ENCODE measurements at regions not wholly inside any gene's neighbourhood (a gene's known extent, or its start where the extent isn't known, plus 50 kb on each side); places are given as distances from the start of the nearest gene placed in this dataset.

- Mint-ChIP-seq H3K27ac (no peak overlapping the region), H3K4me3 (no peak overlapping the region), H3K36me3 (ENCODE audit: low read depth) (no peaks in the 10 kb centered on the region), H3K27me3 (peaks cover 11% of the 10 kb centered on the region), H3K9me3 (no peaks in the 10 kb centered on the region), H3K4me1 (ENCODE audit: low read depth) (no peaks in the 10 kb centered on the region)
Observed at GRCh38 chr15:98393471-98393870, 254.9 kb upstream of the IGF1R start.

DNA sequence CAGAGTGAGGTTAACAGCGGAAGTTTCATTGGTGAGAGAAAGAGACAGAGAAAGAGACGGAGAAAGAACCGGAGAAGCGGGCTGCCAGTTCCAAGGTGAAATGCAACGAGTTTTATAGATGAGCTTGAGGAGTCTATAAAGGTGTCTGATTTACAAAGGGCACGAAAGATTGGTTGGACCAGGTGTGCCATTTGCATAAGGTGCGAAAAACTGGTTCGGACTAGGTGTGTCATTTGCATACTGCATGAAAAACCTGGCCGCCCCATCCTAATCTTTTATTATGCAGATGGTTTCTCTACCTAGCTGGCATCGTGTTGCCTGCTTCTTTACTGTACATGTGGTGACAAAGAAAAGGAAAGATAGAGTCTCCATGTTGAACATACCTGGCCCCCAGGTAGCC lies 253.8 kb upstream of the IGF1R start:
- H3K4me1 Mint-ChIP-seq (ENCODE audit: low read depth) = no peaks in the 10 kb centered on the region
- H3K27me3 Mint-ChIP-seq = peaks cover 6% of the 10 kb centered on the region
- no peak overlapping the region for H3K27ac Mint-ChIP-seq
- no peaks in the 10 kb centered on the region for H3K9me3 Mint-ChIP-seq
- no peaks in the 10 kb centered on the region for H3K36me3 Mint-ChIP-seq (ENCODE audit: low read depth)
- no peak overlapping the region for H3K4me3 Mint-ChIP-seq

DNA sequence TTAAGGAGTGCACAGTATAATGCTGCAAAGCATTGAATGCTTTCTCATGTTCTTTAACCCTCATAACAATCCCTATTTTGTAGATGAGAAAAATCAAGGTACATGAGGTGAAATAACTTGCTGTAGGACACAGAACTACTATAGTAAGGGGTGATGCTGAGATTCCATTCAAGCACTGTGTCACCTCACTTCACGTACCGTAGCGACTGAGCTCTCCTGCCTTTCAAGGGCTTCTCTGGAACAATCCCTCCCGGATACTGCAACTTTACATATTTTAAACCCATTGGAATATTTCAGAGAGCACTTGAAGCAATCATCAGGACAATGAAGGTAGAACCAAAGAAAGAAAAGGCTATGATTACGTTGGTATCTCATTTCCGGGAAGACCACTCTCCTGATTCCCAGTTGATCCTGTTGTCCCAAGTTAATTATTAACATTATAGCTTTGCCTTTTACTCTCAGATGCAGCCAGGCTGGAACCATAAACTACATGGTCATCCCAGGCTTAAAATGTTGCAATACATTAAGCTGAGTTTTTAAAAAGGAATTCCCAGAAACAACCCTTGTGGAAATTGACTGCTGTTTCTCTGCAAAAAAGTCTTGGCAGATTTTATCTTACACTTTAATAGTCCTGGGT lies 252.2 kb upstream of the IGF1R start:
- H3K36me3 Mint-ChIP-seq (ENCODE audit: low read depth) = no peaks in the 10 kb centered on the region
- peaks cover 6% of the 10 kb centered on the region for H3K27me3 Mint-ChIP-seq
- no peaks in the 10 kb centered on the region for H3K4me1 Mint-ChIP-seq (ENCODE audit: low read depth)
- H3K9me3 Mint-ChIP-seq = no peaks in the 10 kb centered on the region
- H3K4me3 Mint-ChIP-seq = no peak overlapping the region
- no peak overlapping the region for H3K27ac Mint-ChIP-seq

GRCh38 chr15:98397419-98397818 lies 250.9 kb upstream of the IGF1R start:
- Mint-ChIP-seq H3K27me3 (peaks cover 6% of the 10 kb centered on the region), H3K36me3 (ENCODE audit: low read depth) (no peaks in the 10 kb centered on the region), H3K27ac (no peak overlapping the region), H3K4me3 (no peak overlapping the region), H3K4me1 (ENCODE audit: low read depth) (no peaks in the 10 kb centered on the region), H3K9me3 (no peaks in the 10 kb centered on the region)

- Mint-ChIP-seq H3K4me3 (no peak overlapping the region), H3K27ac (no peak overlapping the region), H3K9me3 (no peaks in the 10 kb centered on the region), H3K27me3 (no peaks in the 10 kb centered on the region), H3K4me1 (ENCODE audit: low read depth) (no peaks in the 10 kb centered on the region), H3K36me3 (ENCODE audit: low read depth) (no peaks in the 10 kb centered on the region)
Observed at GRCh38 chr15:98398056-98398455, 250.3 kb upstream of the IGF1R start.

- no peak overlapping the region for H3K27ac Mint-ChIP-seq
- H3K27me3 Mint-ChIP-seq = no peaks in the 10 kb centered on the region
- no peaks in the 10 kb centered on the region for H3K36me3 Mint-ChIP-seq (ENCODE audit: low read depth)
- no peak overlapping the region for H3K4me3 Mint-ChIP-seq
- no peaks in the 10 kb centered on the region for H3K4me1 Mint-ChIP-seq (ENCODE audit: low read depth)
- H3K9me3 Mint-ChIP-seq = no peaks in the 10 kb centered on the region
Observed at GRCh38 chr15:98398886-98399285, 249.5 kb upstream of the IGF1R start.

DNA sequence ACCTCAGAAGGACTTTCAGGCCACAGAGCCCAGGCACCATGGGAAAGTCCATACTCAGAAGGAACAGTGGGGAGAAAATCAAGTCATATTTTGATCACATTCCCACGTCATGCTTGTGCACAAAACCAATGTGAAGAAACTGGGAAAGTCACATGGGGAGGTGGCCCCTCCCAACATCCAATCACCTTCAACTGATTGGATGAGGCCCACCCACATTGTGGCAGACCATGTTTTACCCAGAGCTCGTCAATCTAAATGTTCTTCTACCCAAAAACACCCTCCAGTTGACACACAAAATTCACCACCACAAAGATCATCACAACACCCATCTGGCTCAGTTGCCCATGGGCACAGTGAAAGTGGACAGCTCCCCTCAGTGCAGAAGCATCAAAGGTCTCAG lies 248.2 kb upstream of the IGF1R start:
- H3K9me3 Mint-ChIP-seq = no peaks in the 10 kb centered on the region
- H3K27ac Mint-ChIP-seq = no peak overlapping the region
- no peak overlapping the region for H3K4me3 Mint-ChIP-seq
- no peaks in the 10 kb centered on the region for H3K36me3 Mint-ChIP-seq (ENCODE audit: low read depth)
- H3K4me1 Mint-ChIP-seq (ENCODE audit: low read depth) = no peaks in the 10 kb centered on the region
- no peaks in the 10 kb centered on the region for H3K27me3 Mint-ChIP-seq

- no peaks in the 10 kb centered on the region for H3K4me1 Mint-ChIP-seq (ENCODE audit: low read depth)
- no peak overlapping the region for H3K27ac Mint-ChIP-seq
- no peak overlapping the region for H3K4me3 Mint-ChIP-seq
- H3K9me3 Mint-ChIP-seq = no peaks in the 10 kb centered on the region
- no peaks in the 10 kb centered on the region for H3K27me3 Mint-ChIP-seq
- no peaks in the 10 kb centered on the region for H3K36me3 Mint-ChIP-seq (ENCODE audit: low read depth)
Observed at GRCh38 chr15:98401029-98401428, 247.3 kb upstream of the IGF1R start.

DNA sequence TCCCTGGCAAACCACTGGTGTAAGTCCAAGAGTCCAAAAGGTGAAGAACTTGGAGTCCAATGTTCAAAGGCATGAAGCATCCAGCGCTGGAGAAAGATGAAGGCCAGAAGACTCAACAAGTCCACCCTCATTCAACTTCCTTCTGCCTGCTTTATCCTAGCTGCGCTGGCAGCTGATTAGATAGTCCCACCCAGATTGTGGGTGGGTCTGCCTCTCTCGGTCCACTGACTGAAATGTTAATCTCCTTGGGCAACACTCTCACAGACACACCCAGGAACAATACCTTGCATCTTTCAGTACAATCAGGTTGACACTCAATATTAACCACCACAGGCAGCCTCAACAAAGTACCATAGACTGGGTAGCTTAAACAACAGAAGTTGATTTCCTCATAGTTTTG lies 245.9 kb upstream of the IGF1R start:
- Mint-ChIP-seq H3K27ac (no peak overlapping the region), H3K36me3 (ENCODE audit: low read depth) (no peaks in the 10 kb centered on the region), H3K9me3 (no peaks in the 10 kb centered on the region), H3K4me1 (ENCODE audit: low read depth) (no peaks in the 10 kb centered on the region), H3K4me3 (no peak overlapping the region), H3K27me3 (no peaks in the 10 kb centered on the region)

DNA sequence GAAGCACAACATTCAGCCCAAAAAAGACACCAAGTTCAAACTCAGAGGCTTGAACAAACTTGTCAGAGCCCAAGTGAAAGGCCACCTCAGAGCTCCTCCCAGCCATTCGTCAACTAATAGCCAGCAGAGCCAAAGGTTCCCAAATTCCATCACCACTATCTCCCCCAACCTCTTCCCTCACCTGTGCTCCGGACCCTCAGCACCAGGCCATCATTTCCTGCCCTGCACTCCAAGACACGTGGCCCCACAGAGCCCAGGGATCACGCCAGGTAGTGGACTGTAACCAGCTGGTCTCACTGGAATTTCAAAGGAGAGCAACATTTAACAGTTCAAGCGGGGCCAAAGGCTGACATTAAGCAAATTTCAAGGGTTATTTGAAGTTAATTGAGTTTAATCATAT lies 245.2 kb upstream of the IGF1R start:
- Mint-ChIP-seq H3K4me3 (no peak overlapping the region), H3K9me3 (no peaks in the 10 kb centered on the region), H3K27me3 (no peaks in the 10 kb centered on the region), H3K4me1 (ENCODE audit: low read depth) (no peaks in the 10 kb centered on the region), H3K36me3 (ENCODE audit: low read depth) (no peaks in the 10 kb centered on the region), H3K27ac (no peak overlapping the region)

DNA sequence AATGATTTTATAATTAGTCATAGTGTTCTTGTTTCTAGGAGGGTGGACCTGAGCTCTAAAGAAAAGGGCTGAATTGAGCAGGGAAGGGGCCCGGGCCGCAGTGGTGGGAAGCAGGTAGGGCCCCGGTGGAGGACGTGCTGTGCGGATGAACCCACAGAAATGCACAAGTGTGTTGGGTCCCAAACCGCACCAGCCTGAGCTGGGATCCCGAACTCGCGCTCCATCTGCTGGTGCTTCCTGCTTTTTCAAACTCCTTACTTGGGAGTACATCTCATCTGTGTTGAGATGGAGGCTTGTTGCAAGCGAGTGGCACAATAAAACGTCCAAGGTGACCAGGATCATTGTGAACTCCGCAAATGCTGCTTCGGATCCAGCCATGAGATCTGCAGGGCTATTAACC lies 244.8 kb upstream of the IGF1R start:
- H3K36me3 Mint-ChIP-seq (ENCODE audit: low read depth) = no peaks in the 10 kb centered on the region
- no peaks in the 10 kb centered on the region for H3K4me1 Mint-ChIP-seq (ENCODE audit: low read depth)
- H3K27ac Mint-ChIP-seq = no peak overlapping the region
- no peak overlapping the region for H3K4me3 Mint-ChIP-seq
- no peaks in the 10 kb centered on the region for H3K9me3 Mint-ChIP-seq
- H3K27me3 Mint-ChIP-seq = no peaks in the 10 kb centered on the region

- Mint-ChIP-seq H3K4me1 (ENCODE audit: low read depth) (no peaks in the 10 kb centered on the region), H3K27me3 (peaks cover 4% of the 10 kb centered on the region), H3K4me3 (no peak overlapping the region), H3K9me3 (no peaks in the 10 kb centered on the region), H3K36me3 (ENCODE audit: low read depth) (no peaks in the 10 kb centered on the region), H3K27ac (no peak overlapping the region)
Observed at GRCh38 chr15:98405013-98405412, 243.3 kb upstream of the IGF1R start.

- peaks cover 3% of the 10 kb centered on the region for H3K9me3 Mint-ChIP-seq
- H3K36me3 Mint-ChIP-seq (ENCODE audit: low read depth) = no peaks in the 10 kb centered on the region
- H3K4me1 Mint-ChIP-seq (ENCODE audit: low read depth) = no peaks in the 10 kb centered on the region
- peaks cover 8% of the 10 kb centered on the region for H3K27me3 Mint-ChIP-seq
- H3K27ac Mint-ChIP-seq = no peak overlapping the region
- H3K4me3 Mint-ChIP-seq = no peak overlapping the region
Observed at GRCh38 chr15:98408231-98408630, 240.1 kb upstream of the IGF1R start.

DNA sequence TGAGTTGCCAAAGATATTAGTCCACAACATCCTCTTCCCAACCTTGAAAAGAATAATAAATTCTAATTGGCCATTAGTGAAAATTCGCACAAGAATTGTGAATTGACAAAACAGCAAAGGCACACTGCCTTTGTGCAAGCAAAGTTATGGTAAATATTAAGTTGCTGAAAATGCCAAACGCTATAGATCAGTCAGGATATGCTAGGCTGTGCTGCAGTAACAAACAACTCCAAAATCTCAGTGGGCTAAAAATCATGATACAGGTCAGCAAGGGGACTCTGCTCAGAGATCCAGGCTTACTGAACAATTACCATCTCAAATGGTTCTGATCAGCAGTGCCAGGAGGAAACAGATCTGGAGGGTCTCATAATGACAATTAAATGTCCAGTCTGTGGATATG lies 238.0 kb upstream of the IGF1R start:
- Mint-ChIP-seq H3K4me1 (ENCODE audit: low read depth) (no peaks in the 10 kb centered on the region), H3K27ac (no peak overlapping the region), H3K27me3 (peaks cover 8% of the 10 kb centered on the region), H3K36me3 (ENCODE audit: low read depth) (no peaks in the 10 kb centered on the region), H3K9me3 (peaks cover 3% of the 10 kb centered on the region), H3K4me3 (no peak overlapping the region)

DNA sequence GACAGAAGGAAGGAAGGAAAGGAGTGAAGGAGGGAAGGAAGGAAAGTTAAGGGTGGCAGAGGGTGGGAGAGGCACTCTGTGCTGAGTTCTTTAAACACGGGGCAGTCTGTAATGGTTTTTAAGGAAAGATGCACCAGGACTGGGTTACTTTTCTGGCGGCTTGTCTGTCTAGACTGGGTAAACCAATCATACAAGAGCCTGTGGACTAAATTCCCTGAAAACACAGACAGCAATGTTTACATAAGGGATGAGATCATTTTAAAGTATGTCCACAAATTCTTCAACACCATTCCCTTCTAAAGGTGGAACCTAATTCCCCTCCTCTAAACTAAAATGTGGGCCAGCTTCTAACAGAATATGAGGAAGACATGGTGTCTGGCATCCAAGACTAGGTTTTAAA lies 235.5 kb upstream of the IGF1R start:
- peaks cover 3% of the 10 kb centered on the region for H3K9me3 Mint-ChIP-seq
- no peak overlapping the region for H3K4me3 Mint-ChIP-seq
- no peak overlapping the region for H3K27ac Mint-ChIP-seq
- no peaks in the 10 kb centered on the region for H3K36me3 Mint-ChIP-seq (ENCODE audit: low read depth)
- peaks cover 8% of the 10 kb centered on the region for H3K27me3 Mint-ChIP-seq
- H3K4me1 Mint-ChIP-seq (ENCODE audit: low read depth) = no peaks in the 10 kb centered on the region

DNA sequence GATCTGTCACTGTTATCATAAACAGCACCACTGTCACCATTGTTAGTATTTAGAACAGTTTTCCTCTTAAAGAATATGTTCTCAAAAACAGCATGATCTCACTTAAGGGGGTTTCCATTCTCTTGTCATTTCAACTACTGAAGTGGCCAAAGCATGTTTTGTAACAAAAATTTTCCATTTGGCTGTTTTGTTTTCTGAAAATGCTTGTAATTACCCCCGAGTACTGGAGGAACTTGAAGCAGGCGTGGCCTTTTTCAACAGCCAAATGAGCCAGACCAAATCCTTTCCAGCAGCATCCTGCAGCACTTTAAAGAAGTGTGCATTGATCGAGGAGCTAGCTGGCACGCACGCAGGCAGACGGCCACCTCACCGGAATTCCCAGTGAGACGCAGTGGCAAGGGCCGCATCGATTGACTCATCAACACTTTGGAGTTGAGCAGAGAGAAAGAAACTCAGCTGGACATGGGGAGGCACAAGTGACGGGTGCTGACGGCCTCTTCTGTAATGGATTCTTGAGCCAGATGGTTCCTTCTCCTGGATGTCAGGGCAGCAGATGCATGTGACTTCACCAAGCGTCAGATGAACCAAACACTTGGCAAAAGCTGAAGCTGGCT lies 234.3 kb upstream of the IGF1R start:
- no peak overlapping the region for H3K4me3 Mint-ChIP-seq
- no peak overlapping the region for H3K27ac Mint-ChIP-seq
- no peaks in the 10 kb centered on the region for H3K36me3 Mint-ChIP-seq (ENCODE audit: low read depth)
- peaks cover 3% of the 10 kb centered on the region for H3K9me3 Mint-ChIP-seq
- H3K27me3 Mint-ChIP-seq = peaks cover 14% of the 10 kb centered on the region
- H3K4me1 Mint-ChIP-seq (ENCODE audit: low read depth) = no peaks in the 10 kb centered on the region
